DND-41 (cell line): ENCODE measurements at regions not wholly inside any gene's neighbourhood (a gene's known extent, or its start where the extent isn't known, plus 50 kb on each side); places are given as distances from the start of the nearest gene placed in this dataset.

Experiments
- EZH2 ChIP-seq: IDR thresholded peaks from 3 replicates; pipeline ENCODE4 v1.6.1; 2012; ENCODE audit warnings: borderline replicate concordance, low read depth, mild to moderate bottlenecking, moderate library complexity, low read length, inconsistent platforms; ENCODE audit not compliant: severe bottlenecking
- TF ChIP-seq, protein P1 (sequence below): IDR thresholded peaks from 2 replicates; pipeline ENCODE4 v1.5.1; 2012; ENCODE audit warnings: borderline replicate concordance, low read length, moderate library complexity, mild to moderate bottlenecking; ENCODE audit not compliant: poor library complexity, severe bottlenecking; ENCODE audit errors: extremely low read depth

DNA sequence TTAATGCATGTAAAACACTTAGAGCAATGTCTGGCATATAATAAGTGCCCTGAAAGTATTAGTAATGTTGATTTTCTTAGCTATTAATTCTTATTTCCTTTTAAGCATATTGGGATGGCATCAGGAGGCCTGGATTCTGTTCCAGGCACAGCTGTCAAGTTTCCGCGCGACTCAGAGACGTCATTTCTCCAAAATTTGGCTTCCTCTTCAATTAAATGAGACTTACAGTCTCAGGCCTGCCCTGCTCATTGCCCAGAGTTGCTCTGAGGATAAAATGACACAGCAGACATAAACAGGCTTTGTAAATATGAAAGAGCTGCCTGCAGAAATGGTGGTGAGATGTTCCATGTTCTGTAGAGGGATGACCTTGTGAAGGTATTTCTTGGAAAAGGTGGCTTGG, 159.8 kb upstream of the GLRA1 start:
- TF ChIP-seq, protein P1, sequence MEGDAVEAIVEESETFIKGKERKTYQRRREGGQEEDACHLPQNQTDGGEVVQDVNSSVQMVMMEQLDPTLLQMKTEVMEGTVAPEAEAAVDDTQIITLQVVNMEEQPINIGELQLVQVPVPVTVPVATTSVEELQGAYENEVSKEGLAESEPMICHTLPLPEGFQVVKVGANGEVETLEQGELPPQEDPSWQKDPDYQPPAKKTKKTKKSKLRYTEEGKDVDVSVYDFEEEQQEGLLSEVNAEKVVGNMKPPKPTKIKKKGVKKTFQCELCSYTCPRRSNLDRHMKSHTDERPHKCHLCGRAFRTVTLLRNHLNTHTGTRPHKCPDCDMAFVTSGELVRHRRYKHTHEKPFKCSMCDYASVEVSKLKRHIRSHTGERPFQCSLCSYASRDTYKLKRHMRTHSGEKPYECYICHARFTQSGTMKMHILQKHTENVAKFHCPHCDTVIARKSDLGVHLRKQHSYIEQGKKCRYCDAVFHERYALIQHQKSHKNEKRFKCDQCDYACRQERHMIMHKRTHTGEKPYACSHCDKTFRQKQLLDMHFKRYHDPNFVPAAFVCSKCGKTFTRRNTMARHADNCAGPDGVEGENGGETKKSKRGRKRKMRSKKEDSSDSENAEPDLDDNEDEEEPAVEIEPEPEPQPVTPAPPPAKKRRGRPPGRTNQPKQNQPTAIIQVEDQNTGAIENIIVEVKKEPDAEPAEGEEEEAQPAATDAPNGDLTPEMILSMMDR: no peak
- TF ChIP-seq EZH2: no peak
